AG10803 (cell line): ENCODE measurements at regions not wholly inside any gene's neighbourhood (a gene's known extent, or its start where the extent isn't known, plus 50 kb on each side); places are given as distances from the start of the nearest gene placed in this dataset.
"Not testable (repeated sequence)": the region's sequence is repeated elsewhere in the genome, so short reads cannot be mapped to it uniquely, and the experiment has no call there.

Source experiments
- DNase-seq: peaks from one replicate; pipeline ENCODE4 v3.0.0; 2010; ENCODE audit warnings: low read depth
- H3K4me3 ChIP-seq: 2 replicates; pipeline ENCODE4 v1.5.1; 2011; ENCODE audit warnings: mild to moderate bottlenecking, low read length, control low read depth
- TF ChIP-seq, protein P1 (sequence below): conservative IDR thresholded peaks from 2 replicates; pipeline ENCODE4 v1.5.1; 2011; ENCODE audit warnings: mild to moderate bottlenecking, low read length, control low read depth, inconsistent platforms

DNA sequence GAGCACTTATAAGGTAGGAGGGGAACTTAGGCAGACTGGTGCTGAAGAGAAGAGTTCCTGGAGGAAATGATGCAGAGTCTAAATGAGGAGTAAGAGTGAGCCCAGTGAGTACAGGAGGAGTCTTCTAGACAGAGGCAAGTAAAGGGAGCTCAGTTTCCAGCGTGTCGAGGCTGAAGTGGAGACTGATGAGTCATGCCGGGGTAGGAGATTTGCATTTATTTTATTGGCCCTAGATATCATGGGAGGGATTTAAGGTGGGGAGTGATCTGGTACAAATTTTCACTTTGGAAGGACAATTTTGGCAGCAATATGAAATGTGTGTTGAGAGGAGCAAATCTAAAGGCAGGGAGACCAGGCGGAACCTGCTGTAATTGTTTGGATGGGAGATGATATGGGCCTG, 157.5 kb downstream of the TTC8 start:
- TF ChIP-seq, protein P1, sequence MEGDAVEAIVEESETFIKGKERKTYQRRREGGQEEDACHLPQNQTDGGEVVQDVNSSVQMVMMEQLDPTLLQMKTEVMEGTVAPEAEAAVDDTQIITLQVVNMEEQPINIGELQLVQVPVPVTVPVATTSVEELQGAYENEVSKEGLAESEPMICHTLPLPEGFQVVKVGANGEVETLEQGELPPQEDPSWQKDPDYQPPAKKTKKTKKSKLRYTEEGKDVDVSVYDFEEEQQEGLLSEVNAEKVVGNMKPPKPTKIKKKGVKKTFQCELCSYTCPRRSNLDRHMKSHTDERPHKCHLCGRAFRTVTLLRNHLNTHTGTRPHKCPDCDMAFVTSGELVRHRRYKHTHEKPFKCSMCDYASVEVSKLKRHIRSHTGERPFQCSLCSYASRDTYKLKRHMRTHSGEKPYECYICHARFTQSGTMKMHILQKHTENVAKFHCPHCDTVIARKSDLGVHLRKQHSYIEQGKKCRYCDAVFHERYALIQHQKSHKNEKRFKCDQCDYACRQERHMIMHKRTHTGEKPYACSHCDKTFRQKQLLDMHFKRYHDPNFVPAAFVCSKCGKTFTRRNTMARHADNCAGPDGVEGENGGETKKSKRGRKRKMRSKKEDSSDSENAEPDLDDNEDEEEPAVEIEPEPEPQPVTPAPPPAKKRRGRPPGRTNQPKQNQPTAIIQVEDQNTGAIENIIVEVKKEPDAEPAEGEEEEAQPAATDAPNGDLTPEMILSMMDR: no peak
- no peak for DNase-seq
- H3K4me3 ChIP-seq: no peak overlapping the region

DNA sequence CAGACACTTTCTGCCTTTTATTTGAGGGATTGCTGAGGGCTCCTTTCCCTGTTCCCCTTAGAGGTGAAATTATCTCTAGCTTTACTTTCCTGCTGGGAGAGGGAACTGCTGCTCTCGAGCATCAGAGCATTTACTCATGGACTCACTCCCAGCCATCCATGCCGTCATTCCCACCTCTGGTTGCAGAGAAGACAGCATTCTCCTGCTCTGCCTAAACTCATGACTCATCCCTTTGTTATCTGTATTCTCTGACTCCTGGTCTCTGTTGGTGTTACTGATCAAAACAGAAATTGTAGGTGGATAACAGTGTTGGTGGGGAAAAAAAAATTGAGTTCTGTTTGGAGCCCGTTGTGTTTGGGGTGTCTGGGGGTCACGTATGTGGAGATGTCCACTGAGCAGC, 159.3 kb downstream of the TTC8 start:
- H3K4me3 ChIP-seq: no peak overlapping the region
- DNase-seq: peak; percentile 90
- TF ChIP-seq, protein P1: no peak

DNA sequence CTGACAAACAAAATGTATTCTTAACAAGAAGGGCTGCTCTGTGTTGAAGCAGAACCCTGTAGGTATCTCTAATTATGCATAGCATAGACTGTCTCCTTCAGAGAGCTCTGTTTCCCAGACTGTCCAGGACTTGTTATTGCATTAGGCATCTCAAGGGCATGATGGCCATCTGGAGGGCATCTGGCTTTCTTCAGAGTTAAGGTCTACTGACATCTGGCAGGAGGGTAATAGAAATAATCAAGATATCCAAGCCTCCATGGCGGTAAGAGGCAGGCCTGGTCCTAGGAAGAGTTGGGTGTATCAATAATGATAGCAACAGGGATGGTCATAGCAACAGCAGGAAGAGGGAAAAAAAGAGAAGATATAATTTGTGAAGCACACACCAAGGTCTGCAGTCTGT, 161.2 kb downstream of the TTC8 start:
- TF ChIP-seq, protein P1: no peak
- DNase-seq: peak; percentile 57
- no peak overlapping the region for H3K4me3 ChIP-seq

DNA sequence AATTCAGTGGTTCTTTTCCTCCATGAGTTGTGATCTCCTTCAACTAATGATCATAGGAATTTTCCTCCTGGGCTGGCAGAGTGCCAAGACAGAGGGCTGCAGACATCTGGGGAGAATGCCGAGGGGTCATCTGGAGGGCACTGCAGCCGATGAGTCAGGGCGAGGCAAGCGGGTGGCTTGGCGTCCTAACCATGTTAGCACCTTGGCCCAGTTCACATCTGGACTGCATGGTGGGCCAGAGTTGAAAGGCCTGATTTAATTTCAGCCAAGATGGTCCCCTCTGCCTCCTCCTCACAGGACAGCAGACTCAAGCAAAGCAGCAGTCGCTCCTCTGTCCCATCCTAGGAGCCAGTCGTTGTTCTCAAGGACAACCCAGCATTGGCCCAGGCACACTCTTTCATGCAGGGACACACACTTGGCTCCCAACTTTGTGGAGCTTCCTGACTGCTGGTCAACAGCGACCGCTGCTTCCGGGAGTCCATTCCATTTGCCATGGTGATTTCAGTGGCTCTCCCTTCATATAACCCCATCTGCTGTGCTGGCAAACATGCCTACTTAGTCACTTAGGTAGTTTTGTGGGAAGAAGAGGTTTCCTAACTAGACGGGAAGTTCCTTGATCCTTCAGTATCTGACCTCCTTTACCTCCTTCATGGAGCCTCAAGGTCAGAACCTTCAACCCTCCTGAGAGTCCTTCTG, 161.8 kb downstream of the TTC8 start:
- no peak overlapping the region for H3K4me3 ChIP-seq
- peak; percentile 81 for DNase-seq
- TF ChIP-seq, protein P1: no peak

DNA sequence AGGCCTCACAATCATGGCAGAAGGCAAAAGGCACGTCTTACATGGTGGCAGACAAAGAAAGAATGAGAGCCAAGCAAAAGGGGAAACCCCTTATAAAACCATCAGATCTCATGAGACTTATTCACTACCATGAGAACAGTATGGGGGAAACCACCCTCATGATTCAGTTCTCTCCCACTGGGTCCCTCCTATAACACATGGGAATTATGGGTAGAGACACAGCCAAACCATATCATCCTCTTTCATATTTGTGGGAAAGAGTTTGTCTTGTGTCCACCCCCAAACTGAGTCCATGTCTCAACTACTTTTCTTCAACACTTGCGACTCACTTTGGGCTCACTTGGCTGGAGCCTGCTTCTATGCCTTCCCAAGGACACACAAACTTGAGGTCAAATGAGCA, 162.5 kb downstream of the TTC8 start:
- not testable (repeated sequence) for H3K4me3 ChIP-seq
- DNase-seq: peak; percentile 45

DNA sequence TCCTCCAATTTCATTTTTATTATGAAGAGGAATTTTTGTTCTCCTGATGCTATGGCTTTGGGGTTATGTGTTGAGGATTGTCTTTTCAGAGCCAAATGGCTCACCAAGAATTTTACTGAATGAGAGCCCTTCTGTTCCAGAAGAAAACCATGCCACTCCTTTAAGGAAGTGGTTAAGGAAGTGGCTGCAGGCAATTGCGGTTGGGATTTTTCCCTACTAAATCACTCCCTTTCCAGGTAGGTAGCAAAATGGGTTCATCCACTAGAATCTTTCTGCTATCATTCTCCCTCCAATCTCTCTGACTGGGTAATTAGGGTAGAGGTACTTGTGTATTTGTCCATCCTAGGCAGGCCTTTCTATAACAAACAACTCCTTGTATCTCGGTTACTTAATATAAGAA, 163.1 kb downstream of the TTC8 start:
- TF ChIP-seq, protein P1: no peak
- no peak overlapping the region for H3K4me3 ChIP-seq
- DNase-seq: peak; percentile 28

DNA sequence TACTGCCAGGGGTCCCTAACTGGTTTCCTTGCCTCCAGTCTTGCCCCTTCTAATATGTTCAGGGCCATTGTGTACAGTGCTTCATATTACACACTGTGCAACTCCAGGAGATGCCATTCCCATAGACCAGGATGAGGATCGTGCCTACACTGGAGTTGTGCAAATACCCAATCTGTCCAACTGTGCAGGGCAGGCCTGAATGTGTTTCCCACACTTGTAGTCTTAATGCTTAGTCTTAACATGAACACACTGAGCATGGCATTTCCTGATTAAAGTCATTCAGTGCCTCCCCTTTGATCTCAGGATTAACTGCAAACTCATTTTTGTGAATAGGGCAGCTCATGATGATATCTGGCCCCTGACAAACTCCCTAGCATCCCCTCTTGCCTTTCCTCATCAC, 165.5 kb downstream of the TTC8 start:
- H3K4me3 ChIP-seq: no peak overlapping the region
- TF ChIP-seq, protein P1: no peak
- DNase-seq: no peak

DNA sequence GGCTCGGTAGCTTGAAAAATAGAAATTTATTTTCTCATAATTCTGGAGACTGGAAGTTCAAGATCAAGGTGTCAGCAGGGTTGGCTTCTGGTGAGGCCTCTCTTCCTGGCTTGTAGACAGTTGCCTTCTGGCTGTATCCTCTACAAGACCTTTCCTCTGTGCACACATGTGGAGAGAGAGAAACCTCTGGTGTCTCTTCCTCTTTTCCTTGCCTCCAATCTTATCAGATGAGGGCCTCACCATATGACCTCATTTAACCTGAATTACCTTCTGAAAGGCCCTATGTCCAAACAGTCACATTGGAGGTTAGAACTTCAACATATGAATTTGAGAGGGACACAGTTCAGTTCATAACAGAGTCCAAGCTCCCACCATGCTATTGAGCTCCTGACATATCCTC, 166.4 kb downstream of the TTC8 start:
- DNase-seq: no peak
- H3K4me3 ChIP-seq: no peak overlapping the region
- TF ChIP-seq, protein P1: no peak
